Right lobe of liver (tissue), 4 donors: ENCODE measurements at regions not wholly inside any gene's neighbourhood (a gene's known extent, or its start where the extent isn't known, plus 50 kb on each side); places are given as distances from the start of the nearest gene placed in this dataset.

Experiments used
- CTCF ChIP-seq, 4 donors: fragments of 200-600 bp in 3 of 4; fragments of 450-650 bp in 1 of 4; IDR thresholded peaks; one replicate each; pipeline versions ENCODE4 v1.5.1 to v1.8.0; 2016 to 2022; ENCODE audit warnings: antibody characterized with exemption in 4 of 4, mild to moderate bottlenecking in 2 of 4
- POLR2A ChIP-seq: fragments of 450-650 bp; IDR thresholded peaks from one replicate; pipeline ENCODE4 v1.6.1; 2017; ENCODE audit warnings: antibody characterized with exemption, mild to moderate bottlenecking
- donor health status: DM: no; HTN: no; CAD: no.
- donor health status: DM: no; HTN: no; CAD: no.
- donor health status: DM: no; HTN: yes; CAD: no.

DNA sequence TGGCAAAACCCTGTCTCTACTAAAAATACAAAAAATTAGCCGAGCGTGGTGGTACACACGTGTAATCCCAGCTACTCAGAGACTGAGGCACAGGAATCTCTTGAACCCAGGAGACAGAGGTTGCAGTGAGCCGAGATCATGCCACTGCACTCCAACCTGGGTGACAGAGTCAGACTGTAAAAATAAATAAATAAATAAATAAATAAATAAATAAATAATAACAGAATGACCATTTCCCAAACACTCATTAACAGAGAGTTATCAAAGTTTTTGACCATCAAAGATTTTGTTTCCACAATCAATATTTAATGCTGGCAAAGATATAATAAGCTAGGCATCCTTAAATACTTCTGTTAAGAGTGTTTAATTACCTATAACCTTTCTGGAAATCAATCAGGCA lies 299.4 kb downstream of the KCTD12 start:
- no peak for TF ChIP-seq CTCF (IDR thresholded peaks at IDR 0.05)
- TF ChIP-seq POLR2A = no peak
